ENCODE measurements at regions not wholly inside any gene's neighbourhood (a gene's known extent, or its start where the extent isn't known, plus 50 kb on each side); places are given as distances from the start of the nearest gene placed in this dataset.
"Not testable (repeated sequence)": the region's sequence is repeated elsewhere in the genome, so short reads cannot be mapped to it uniquely, and the experiment has no call there.

GRCh38 chr9:61817127-61817705, 627.4 kb downstream of the SPATA31A7 start:
- CTCF ChIA-PET; H3K27me3 Mint-ChIP-seq; H3K27ac ChIP-seq (ENCODE audit: low read length); H3K9me3 ChIP-seq; H3K4me1 ChIP-seq (ENCODE audit: control insufficient read depth in 1 of 2, extremely low read depth in 1 of 2, insufficient read depth in 2 of 2, low read length in 2 of 2); H3K4me1 Mint-ChIP-seq; H3K36me3 ChIP-seq (ENCODE audit: control insufficient read depth in 2 of 2, extremely low read depth in 1 of 2, insufficient read depth in 1 of 2, low read length in 1 of 2); H3K9me3 Mint-ChIP-seq; H3K27me3 ChIP-seq (replicated peaks in 1 of 2; ENCODE audit: control insufficient read depth in 2 of 2, extremely low read depth in 1 of 2, insufficient read depth in 2 of 2, low read length in 1 of 2); H3K4me3 Mint-ChIP-seq; H3K36me3 Mint-ChIP-seq; H3K27ac Mint-ChIP-seq; DNase-seq; H3K4me3 ChIP-seq (ENCODE audit: control insufficient read depth in 1 of 2, extremely low read depth in 1 of 2, low read length in 1 of 2); POLR2A ChIA-PET; ATAC-seq (replicated peaks in 1 of 4): not testable (repeated sequence)
- no CpG with 5 or more reads among the region's 4 CpGs for WGBS (ENCODE audit: insufficient coverage)

GRCh38 chr9:61853624-61854259, 663.9 kb downstream of the SPATA31A7 start:
- POLR2A ChIA-PET; H3K36me3 ChIP-seq (ENCODE audit: control insufficient read depth in 2 of 2, extremely low read depth in 1 of 2, insufficient read depth in 1 of 2, low read length in 1 of 2); H3K4me1 Mint-ChIP-seq; H3K4me3 ChIP-seq (ENCODE audit: control insufficient read depth in 1 of 2, extremely low read depth in 1 of 2, low read length in 1 of 2); H3K27me3 ChIP-seq (replicated peaks in 1 of 2; ENCODE audit: control insufficient read depth in 2 of 2, extremely low read depth in 1 of 2, insufficient read depth in 2 of 2, low read length in 1 of 2); H3K27ac Mint-ChIP-seq; H3K4me3 Mint-ChIP-seq; H3K4me1 ChIP-seq (ENCODE audit: control insufficient read depth in 1 of 2, extremely low read depth in 1 of 2, insufficient read depth in 2 of 2, low read length in 2 of 2); H3K9me3 ChIP-seq; H3K9me3 Mint-ChIP-seq; CTCF ChIA-PET; H3K27me3 Mint-ChIP-seq; H3K27ac ChIP-seq (ENCODE audit: low read length); H3K36me3 Mint-ChIP-seq: not testable (repeated sequence)
- DNase-seq (peak in 34 of 35 experiments; percentile 32 to 85 (median 74)), ATAC-seq (replicated peaks in 1 of 4) (peak; percentile 71 to 76 (median 74))
- no CpG with 5 or more reads among the region's 40 CpGs for WGBS (ENCODE audit: insufficient coverage)

GRCh38 chr9:61854260-61854640, 664.4 kb downstream of the SPATA31A7 start:
- H3K9me3 ChIP-seq; H3K4me3 ChIP-seq (ENCODE audit: control insufficient read depth in 1 of 2, extremely low read depth in 1 of 2, low read length in 1 of 2); H3K27ac ChIP-seq (ENCODE audit: low read length); H3K9me3 Mint-ChIP-seq; POLR2A ChIA-PET; ATAC-seq (replicated peaks in 1 of 4); H3K27ac Mint-ChIP-seq; CTCF ChIA-PET; H3K27me3 ChIP-seq (replicated peaks in 1 of 2; ENCODE audit: control insufficient read depth in 2 of 2, extremely low read depth in 1 of 2, insufficient read depth in 2 of 2, low read length in 1 of 2); H3K4me1 ChIP-seq (ENCODE audit: control insufficient read depth in 1 of 2, extremely low read depth in 1 of 2, insufficient read depth in 2 of 2, low read length in 2 of 2); H3K36me3 Mint-ChIP-seq; H3K27me3 Mint-ChIP-seq; H3K4me1 Mint-ChIP-seq; H3K4me3 Mint-ChIP-seq; H3K36me3 ChIP-seq (ENCODE audit: control insufficient read depth in 2 of 2, extremely low read depth in 1 of 2, insufficient read depth in 1 of 2, low read length in 1 of 2): not testable (repeated sequence)
- DNase-seq = peak in 9 of 35 experiments; percentile 0 to 5 (median 1)
- WGBS (ENCODE audit: insufficient coverage) = no CpG with 5 or more reads among the region's 21 CpGs

- H3K4me1 Mint-ChIP-seq; H3K36me3 Mint-ChIP-seq; H3K4me1 ChIP-seq (ENCODE audit: control insufficient read depth in 1 of 2, extremely low read depth in 1 of 2, insufficient read depth in 2 of 2, low read length in 2 of 2); H3K9me3 ChIP-seq; H3K9me3 Mint-ChIP-seq; POLR2A ChIA-PET; H3K27me3 Mint-ChIP-seq; H3K36me3 ChIP-seq (ENCODE audit: control insufficient read depth in 2 of 2, extremely low read depth in 1 of 2, insufficient read depth in 1 of 2, low read length in 1 of 2); H3K27ac ChIP-seq (ENCODE audit: low read length); H3K4me3 Mint-ChIP-seq; DNase-seq; CTCF ChIA-PET; H3K4me3 ChIP-seq (ENCODE audit: control insufficient read depth in 1 of 2, extremely low read depth in 1 of 2, low read length in 1 of 2); H3K27me3 ChIP-seq (replicated peaks in 1 of 2; ENCODE audit: control insufficient read depth in 2 of 2, extremely low read depth in 1 of 2, insufficient read depth in 2 of 2, low read length in 1 of 2); H3K27ac Mint-ChIP-seq: not testable (repeated sequence)
- peak; percentile 57 to 72 (median 62) for ATAC-seq (replicated peaks in 1 of 4)
- WGBS (ENCODE audit: insufficient coverage) = no CpG with 5 or more reads among the region's 33 CpGs
These were observed 666.4 kb downstream of the SPATA31A7 start for GRCh38 chr9:61856283-61856682.

GRCh38 chr9:61856858-61857453, 667.1 kb downstream of the SPATA31A7 start:
- H3K27me3 ChIP-seq (replicated peaks in 1 of 2; ENCODE audit: control insufficient read depth in 2 of 2, extremely low read depth in 1 of 2, insufficient read depth in 2 of 2, low read length in 1 of 2); H3K4me1 Mint-ChIP-seq; POLR2A ChIA-PET; H3K9me3 ChIP-seq; H3K27ac Mint-ChIP-seq; ATAC-seq (replicated peaks in 1 of 4); H3K4me3 ChIP-seq (ENCODE audit: control insufficient read depth in 1 of 2, extremely low read depth in 1 of 2, low read length in 1 of 2); H3K9me3 Mint-ChIP-seq; H3K27ac ChIP-seq (ENCODE audit: low read length); CTCF ChIA-PET; H3K27me3 Mint-ChIP-seq; H3K4me1 ChIP-seq (ENCODE audit: control insufficient read depth in 1 of 2, extremely low read depth in 1 of 2, insufficient read depth in 2 of 2, low read length in 2 of 2); H3K36me3 ChIP-seq (ENCODE audit: control insufficient read depth in 2 of 2, extremely low read depth in 1 of 2, insufficient read depth in 1 of 2, low read length in 1 of 2); H3K36me3 Mint-ChIP-seq: not testable (repeated sequence)
- WGBS (ENCODE audit: insufficient coverage) = no CpG with 5 or more reads among the region's 28 CpGs
- peak overlapping the region in 1 of 3 donors; percentile 21 for H3K4me3 Mint-ChIP-seq
- DNase-seq = peak in 13 of 35 experiments; percentile 0 to 25 (median 1)

- H3K9me3 ChIP-seq; H3K4me3 Mint-ChIP-seq; H3K9me3 Mint-ChIP-seq; H3K27me3 ChIP-seq (replicated peaks in 1 of 2; ENCODE audit: control insufficient read depth in 2 of 2, extremely low read depth in 1 of 2, insufficient read depth in 2 of 2, low read length in 1 of 2); H3K27ac ChIP-seq (ENCODE audit: low read length); H3K4me1 Mint-ChIP-seq; CTCF ChIA-PET; H3K36me3 ChIP-seq (ENCODE audit: control insufficient read depth in 2 of 2, extremely low read depth in 1 of 2, insufficient read depth in 1 of 2, low read length in 1 of 2); POLR2A ChIA-PET; H3K4me3 ChIP-seq (ENCODE audit: control insufficient read depth in 1 of 2, extremely low read depth in 1 of 2, low read length in 1 of 2); H3K4me1 ChIP-seq (ENCODE audit: control insufficient read depth in 1 of 2, extremely low read depth in 1 of 2, insufficient read depth in 2 of 2, low read length in 2 of 2); H3K27me3 Mint-ChIP-seq; DNase-seq; H3K36me3 Mint-ChIP-seq; H3K27ac Mint-ChIP-seq: not testable (repeated sequence)
- peak; percentile 68 to 87 (median 80) for ATAC-seq (replicated peaks in 1 of 4)
- no CpG with 5 or more reads among the region's 42 CpGs for WGBS (ENCODE audit: insufficient coverage)
These were observed 668.0 kb downstream of the SPATA31A7 start for GRCh38 chr9:61857709-61858351.

All from T-cell (primary cell).